ENCODE measurements at regions not wholly inside any gene's neighbourhood (a gene's known extent, or its start where the extent isn't known, plus 50 kb on each side); places are given as distances from the start of the nearest gene placed in this dataset.

DNA sequence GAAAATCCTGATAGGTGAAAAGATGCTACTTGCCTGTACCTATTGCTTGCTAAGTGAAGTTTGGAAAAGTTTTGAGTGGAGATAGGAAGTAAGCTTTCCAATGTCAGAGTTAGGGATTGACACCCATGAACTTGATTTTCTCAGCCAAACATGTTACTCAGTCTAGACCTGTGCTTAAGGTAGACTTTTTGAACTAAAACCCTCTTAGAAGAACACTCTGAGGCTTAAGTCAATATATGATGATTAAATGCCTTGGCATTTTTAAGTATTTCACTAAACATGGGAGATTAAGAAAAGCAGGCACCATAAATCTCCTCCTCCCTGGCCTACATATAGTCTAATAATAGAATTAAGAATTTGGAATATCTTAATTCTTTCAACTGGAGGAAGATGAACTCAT is 785.6 kb upstream of the SOX9 start:
- H3K4me1 ChIP-seq (ENCODE audit: control insufficient read depth in 1 of 2, insufficient read depth in 2 of 2, low read length in 2 of 2): no peaks in the 10 kb centered on the region
- H3K27me3 ChIP-seq (ENCODE audit: low read depth, low read length): no peaks in the 10 kb centered on the region
- H3K27ac ChIP-seq (ENCODE audit: low read length): no peak overlapping the region
- H3K36me3 ChIP-seq (ENCODE audit: control insufficient read depth in 1 of 2, insufficient read depth in 2 of 2, low read length in 2 of 2): no peaks in the 10 kb centered on the region
- no peaks in the 10 kb centered on the region for H3K9me3 ChIP-seq (ENCODE audit: control insufficient read depth in 1 of 2, low read length in 2 of 2)
- H3K4me3 ChIP-seq (ENCODE audit: low read depth in 1 of 2, low read length in 2 of 2): no peak overlapping the region

- no peaks in the 10 kb centered on the region for H3K9me3 ChIP-seq (ENCODE audit: control insufficient read depth in 1 of 2, low read length in 2 of 2)
- no peaks in the 10 kb centered on the region for H3K4me1 ChIP-seq (ENCODE audit: control insufficient read depth in 1 of 2, insufficient read depth in 2 of 2, low read length in 2 of 2)
- H3K27me3 ChIP-seq (ENCODE audit: low read depth, low read length): no peaks in the 10 kb centered on the region
- H3K27ac ChIP-seq (ENCODE audit: low read length): no peak overlapping the region
- no peaks in the 10 kb centered on the region for H3K36me3 ChIP-seq (ENCODE audit: control insufficient read depth in 1 of 2, insufficient read depth in 2 of 2, low read length in 2 of 2)
- H3K4me3 ChIP-seq (ENCODE audit: low read depth in 1 of 2, low read length in 2 of 2): no peak overlapping the region
Measured at GRCh38 chr17:71337938-71338337, 782.9 kb upstream of the SOX9 start.

DNA sequence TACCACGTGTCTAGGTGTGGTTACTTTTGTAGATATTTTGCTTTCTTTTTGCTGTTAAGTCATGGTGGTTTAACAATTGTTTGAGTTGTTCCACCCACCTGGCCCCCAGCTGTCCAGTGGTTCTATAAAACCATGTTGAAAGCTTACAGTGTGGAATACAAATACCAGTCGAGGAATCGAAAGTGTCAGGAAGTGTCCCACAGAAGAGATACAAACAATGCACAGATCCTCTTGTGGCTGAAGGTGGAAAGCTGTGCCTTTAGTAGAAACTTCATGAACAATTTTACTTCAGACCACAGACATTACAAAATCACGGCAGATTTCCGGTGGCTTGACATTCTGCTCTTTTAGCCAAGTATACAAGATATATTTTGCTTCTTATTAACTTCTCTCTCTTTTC is 782.4 kb upstream of the SOX9 start:
- Histone ChIP-seq H3K36me3 (ENCODE audit: control insufficient read depth in 1 of 2, insufficient read depth in 2 of 2, low read length in 2 of 2) (no peaks in the 10 kb centered on the region), H3K4me1 (ENCODE audit: control insufficient read depth in 1 of 2, insufficient read depth in 2 of 2, low read length in 2 of 2) (no peaks in the 10 kb centered on the region), H3K27ac (ENCODE audit: low read length) (no peak overlapping the region), H3K27me3 (ENCODE audit: low read depth, low read length) (no peaks in the 10 kb centered on the region), H3K4me3 (ENCODE audit: low read depth in 1 of 2, low read length in 2 of 2) (peak overlapping the region in 1 of 2 donors; percentile 23), H3K9me3 (ENCODE audit: control insufficient read depth in 1 of 2, low read length in 2 of 2) (no peaks in the 10 kb centered on the region)

GRCh38 chr17:71339206-71339605 is 781.6 kb upstream of the SOX9 start:
- H3K27ac ChIP-seq (ENCODE audit: low read length): no peak overlapping the region
- no peak overlapping the region for H3K4me3 ChIP-seq (ENCODE audit: low read depth in 1 of 2, low read length in 2 of 2)
- H3K27me3 ChIP-seq (ENCODE audit: low read depth, low read length): no peaks in the 10 kb centered on the region
- no peaks in the 10 kb centered on the region for H3K4me1 ChIP-seq (ENCODE audit: control insufficient read depth in 1 of 2, insufficient read depth in 2 of 2, low read length in 2 of 2)
- H3K36me3 ChIP-seq (ENCODE audit: control insufficient read depth in 1 of 2, insufficient read depth in 2 of 2, low read length in 2 of 2): no peaks in the 10 kb centered on the region
- no peaks in the 10 kb centered on the region for H3K9me3 ChIP-seq (ENCODE audit: control insufficient read depth in 1 of 2, low read length in 2 of 2)

DNA sequence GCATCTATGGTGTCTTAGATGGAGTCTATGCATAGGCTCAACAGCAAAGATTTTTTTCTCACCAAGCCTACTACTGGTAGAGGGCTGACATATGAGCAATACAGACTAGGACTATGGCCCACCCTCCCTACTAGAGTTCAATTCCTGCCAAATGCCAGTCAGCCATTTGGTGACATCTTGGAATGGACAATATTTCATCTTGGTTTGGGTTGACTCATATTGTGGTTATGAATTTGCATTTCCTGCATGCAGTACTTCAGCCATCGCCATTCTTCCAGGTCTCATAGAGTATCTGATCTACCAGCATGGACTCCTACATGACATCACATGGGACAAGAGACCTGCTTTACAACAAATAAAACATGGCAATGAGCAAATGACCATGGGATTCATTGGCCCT is 778.1 kb upstream of the SOX9 start:
- no peaks in the 10 kb centered on the region for H3K9me3 ChIP-seq (ENCODE audit: control insufficient read depth in 1 of 2, low read length in 2 of 2)
- H3K27me3 ChIP-seq (ENCODE audit: low read depth, low read length): no peaks in the 10 kb centered on the region
- H3K36me3 ChIP-seq (ENCODE audit: control insufficient read depth in 1 of 2, insufficient read depth in 2 of 2, low read length in 2 of 2): no peaks in the 10 kb centered on the region
- no peak overlapping the region for H3K4me3 ChIP-seq (ENCODE audit: low read depth in 1 of 2, low read length in 2 of 2)
- H3K4me1 ChIP-seq (ENCODE audit: control insufficient read depth in 1 of 2, insufficient read depth in 2 of 2, low read length in 2 of 2): no peaks in the 10 kb centered on the region
- no peak overlapping the region for H3K27ac ChIP-seq (ENCODE audit: low read length)

DNA sequence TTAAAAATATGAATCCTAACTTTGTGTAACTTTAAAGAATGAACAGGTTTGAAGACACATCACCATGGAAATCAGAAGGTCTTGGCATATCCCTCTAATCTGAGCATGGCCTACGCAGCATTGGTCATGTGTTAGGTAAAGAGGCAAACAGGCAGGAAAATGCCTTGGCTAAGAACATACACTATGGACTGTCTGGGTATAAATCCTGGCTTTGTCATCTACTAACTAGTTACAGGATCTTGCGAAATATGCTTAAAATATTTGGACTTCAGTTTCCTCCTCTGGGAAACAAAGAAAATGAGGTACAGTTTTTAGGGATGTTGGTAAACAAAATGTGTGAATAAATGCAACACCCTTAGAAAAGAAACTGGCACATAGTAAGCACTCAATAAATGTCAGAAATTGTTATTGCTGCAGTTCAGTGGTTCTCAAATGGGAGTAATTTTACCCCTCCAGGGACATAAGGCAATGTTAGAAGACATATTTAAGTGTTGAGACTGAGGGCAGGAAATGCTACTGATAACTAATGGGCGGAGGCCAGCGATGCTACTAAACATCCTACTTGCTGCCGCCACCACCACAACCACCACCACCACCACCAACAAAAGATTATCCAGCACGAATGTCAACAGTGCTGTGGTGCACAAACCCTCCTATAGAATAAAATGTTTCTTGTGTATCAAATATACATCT is 770.8 kb upstream of the SOX9 start:
- Histone ChIP-seq H3K27me3 (ENCODE audit: low read depth, low read length) (no peaks in the 10 kb centered on the region), H3K27ac (ENCODE audit: low read length) (no peak overlapping the region), H3K36me3 (ENCODE audit: control insufficient read depth in 1 of 2, insufficient read depth in 2 of 2, low read length in 2 of 2) (no peaks in the 10 kb centered on the region), H3K9me3 (ENCODE audit: control insufficient read depth in 1 of 2, low read length in 2 of 2) (no peaks in the 10 kb centered on the region), H3K4me3 (ENCODE audit: low read depth in 1 of 2, low read length in 2 of 2) (no peak overlapping the region), H3K4me1 (ENCODE audit: control insufficient read depth in 1 of 2, insufficient read depth in 2 of 2, low read length in 2 of 2) (no peaks in the 10 kb centered on the region)

GRCh38 chr17:71360301-71360700 is 760.5 kb upstream of the SOX9 start:
- Histone ChIP-seq H3K4me1 (ENCODE audit: control insufficient read depth in 1 of 2, insufficient read depth in 2 of 2, low read length in 2 of 2) (no peaks in the 10 kb centered on the region), H3K27me3 (ENCODE audit: low read depth, low read length) (no peaks in the 10 kb centered on the region), H3K36me3 (ENCODE audit: control insufficient read depth in 1 of 2, insufficient read depth in 2 of 2, low read length in 2 of 2) (no peaks in the 10 kb centered on the region), H3K4me3 (ENCODE audit: low read depth in 1 of 2, low read length in 2 of 2) (no peak overlapping the region), H3K27ac (ENCODE audit: low read length) (no peak overlapping the region), H3K9me3 (ENCODE audit: control insufficient read depth in 1 of 2, low read length in 2 of 2) (peaks cover 0 to 3% of the 10 kb centered on the region in 2 donors)

- Histone ChIP-seq H3K9me3 (ENCODE audit: control insufficient read depth in 1 of 2, low read length in 2 of 2) (peaks cover 0 to 3% of the 10 kb centered on the region in 2 donors), H3K27me3 (ENCODE audit: low read depth, low read length) (no peaks in the 10 kb centered on the region), H3K36me3 (ENCODE audit: control insufficient read depth in 1 of 2, insufficient read depth in 2 of 2, low read length in 2 of 2) (no peaks in the 10 kb centered on the region), H3K27ac (ENCODE audit: low read length) (no peak overlapping the region), H3K4me1 (ENCODE audit: control insufficient read depth in 1 of 2, insufficient read depth in 2 of 2, low read length in 2 of 2) (no peaks in the 10 kb centered on the region), H3K4me3 (ENCODE audit: low read depth in 1 of 2, low read length in 2 of 2) (no peak overlapping the region)
Measured at GRCh38 chr17:71361656-71362450, 759.0 kb upstream of the SOX9 start.

DNA sequence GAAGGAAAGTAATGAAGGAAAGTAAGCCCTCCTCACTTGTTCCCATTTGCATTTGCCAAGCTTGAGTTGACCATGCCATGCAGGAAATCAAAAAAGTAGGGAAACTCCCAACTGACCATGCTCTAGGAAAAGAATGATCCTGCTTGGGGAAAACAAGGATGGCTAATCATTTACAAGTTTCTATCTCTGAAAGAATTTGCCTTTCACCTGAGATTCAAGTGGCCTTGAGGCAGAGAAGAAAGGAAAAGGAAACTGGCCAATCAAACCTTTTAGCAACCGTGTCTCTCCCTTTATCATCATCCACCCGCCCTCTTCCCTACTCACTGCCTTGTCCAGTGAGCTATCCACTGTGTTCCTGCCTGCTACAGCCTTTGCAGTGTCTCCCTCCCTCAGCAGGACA is 757.2 kb upstream of the SOX9 start:
- Histone ChIP-seq H3K36me3 (ENCODE audit: control insufficient read depth in 1 of 2, insufficient read depth in 2 of 2, low read length in 2 of 2) (no peaks in the 10 kb centered on the region), H3K9me3 (ENCODE audit: control insufficient read depth in 1 of 2, low read length in 2 of 2) (no peaks in the 10 kb centered on the region), H3K27ac (ENCODE audit: low read length) (no peak overlapping the region)

DNA sequence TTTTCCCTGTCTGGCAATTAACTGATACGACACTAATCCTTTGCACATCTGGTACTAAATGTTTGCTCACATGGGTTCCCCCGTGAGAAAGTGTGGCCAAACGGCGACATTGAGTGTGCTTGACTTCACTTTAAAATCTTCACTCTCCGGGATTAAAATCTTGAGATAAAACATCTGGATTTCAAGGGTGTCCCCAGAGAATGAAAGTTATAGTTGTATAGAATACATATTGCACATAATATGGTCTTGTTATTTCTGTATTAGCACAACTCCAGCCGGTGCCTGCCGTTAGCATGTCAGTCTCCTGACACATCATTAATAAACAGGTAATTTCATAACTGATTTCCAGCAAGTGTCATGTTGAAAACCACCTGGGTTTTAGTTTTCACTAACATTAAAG is 749.0 kb upstream of the SOX9 start:
- H3K27me3 ChIP-seq (ENCODE audit: low read depth, low read length): no peaks in the 10 kb centered on the region
- no peak overlapping the region for H3K4me3 ChIP-seq (ENCODE audit: low read depth in 1 of 2, low read length in 2 of 2)
- no peaks in the 10 kb centered on the region for H3K9me3 ChIP-seq (ENCODE audit: control insufficient read depth in 1 of 2, low read length in 2 of 2)
- H3K4me1 ChIP-seq (ENCODE audit: control insufficient read depth in 1 of 2, insufficient read depth in 2 of 2, low read length in 2 of 2): no peaks in the 10 kb centered on the region
- no peak overlapping the region for H3K27ac ChIP-seq (ENCODE audit: low read length)
- H3K36me3 ChIP-seq (ENCODE audit: control insufficient read depth in 1 of 2, insufficient read depth in 2 of 2, low read length in 2 of 2): no peaks in the 10 kb centered on the region

More for the DNA sequence above, 757.2 kb upstream of the SOX9 start:
- Histone ChIP-seq H3K4me1 (ENCODE audit: control insufficient read depth in 1 of 2, insufficient read depth in 2 of 2, low read length in 2 of 2) (no peaks in the 10 kb centered on the region), H3K4me3 (ENCODE audit: low read depth in 1 of 2, low read length in 2 of 2) (no peak overlapping the region), H3K27me3 (ENCODE audit: low read depth, low read length) (no peaks in the 10 kb centered on the region)

GRCh38 chr17:71375948-71376347 is 744.9 kb upstream of the SOX9 start:
- Histone ChIP-seq H3K27ac (ENCODE audit: low read length) (no peak overlapping the region), H3K4me1 (ENCODE audit: control insufficient read depth in 1 of 2, insufficient read depth in 2 of 2, low read length in 2 of 2) (no peaks in the 10 kb centered on the region), H3K4me3 (ENCODE audit: low read depth in 1 of 2, low read length in 2 of 2) (no peak overlapping the region), H3K36me3 (ENCODE audit: control insufficient read depth in 1 of 2, insufficient read depth in 2 of 2, low read length in 2 of 2) (no peaks in the 10 kb centered on the region), H3K27me3 (ENCODE audit: low read depth, low read length) (no peaks in the 10 kb centered on the region), H3K9me3 (ENCODE audit: control insufficient read depth in 1 of 2, low read length in 2 of 2) (no peaks in the 10 kb centered on the region)
